Dendritic cell treated with granulocyte-macrophage colony-stimulating factor and Interleukin-4, amounts not matched to agents 40 ng/mL and 50 ng/mL, for 4 days (primary cell): ENCODE measurements at regions not wholly inside any gene's neighbourhood (a gene's known extent, or its start where the extent isn't known, plus 50 kb on each side); places are given as distances from the start of the nearest gene placed in this dataset.

ENCODE experiments used
- H3K27ac Mint-ChIP-seq: one replicate; pipeline ENCODE4 v1.8.0; 2022; ENCODE audit warnings: mild to moderate bottlenecking, mixed read lengths
- H3K27me3 Mint-ChIP-seq: one replicate; pipeline ENCODE4 v1.8.0; 2022; ENCODE audit warnings: mild to moderate bottlenecking, mixed read lengths
- H3K36me3 Mint-ChIP-seq: one replicate; pipeline ENCODE4 v1.8.0; 2022; ENCODE audit warnings: low read depth, mixed read lengths
- H3K4me1 Mint-ChIP-seq: one replicate; pipeline ENCODE4 v1.8.0; 2022; ENCODE audit warnings: low read depth, mixed read lengths
- H3K4me3 Mint-ChIP-seq: one replicate; pipeline ENCODE4 v1.8.0; 2022; ENCODE audit warnings: mild to moderate bottlenecking, moderate library complexity, mixed read lengths
- H3K9me3 Mint-ChIP-seq: one replicate; pipeline ENCODE4 v1.8.0; 2022; ENCODE audit warnings: mixed read lengths
- intact Hi-C: fragments of 100-400 bp; cut with micrococcal nuclease; formaldehyde crosslinking; loops from one replicate; pipeline ENCODE4 v1.15.0; 2022

- no peak overlapping the region for H3K4me3 Mint-ChIP-seq
- no peaks in the 10 kb centered on the region for H3K4me1 Mint-ChIP-seq
- H3K27me3 Mint-ChIP-seq: no peaks in the 10 kb centered on the region
- no peak overlapping the region for H3K27ac Mint-ChIP-seq
- intact Hi-C loops: loop anchor here (1.0 kb wide), 1 partner anchor 9 kb away; no protein-coding TSS in a partner anchor
- no peaks in the 10 kb centered on the region for H3K36me3 Mint-ChIP-seq
- peaks cover 21% of the 10 kb centered on the region for H3K9me3 Mint-ChIP-seq
Measured at GRCh38 chr9:75397836-75398235, 309.5 kb downstream of the OSTF1 start.

GRCh38 chr9:75408391-75408790, 320.1 kb downstream of the OSTF1 start:
- no peak overlapping the region for H3K4me3 Mint-ChIP-seq

GRCh38 chr9:75410405-75410804, 322.1 kb downstream of the OSTF1 start:
- H3K9me3 Mint-ChIP-seq: no peaks in the 10 kb centered on the region
- intact Hi-C loops: no loop called here
- no peak overlapping the region for H3K27ac Mint-ChIP-seq
- H3K27me3 Mint-ChIP-seq: no peaks in the 10 kb centered on the region
- peaks cover 5% of the 10 kb centered on the region for H3K4me1 Mint-ChIP-seq
- no peak overlapping the region for H3K4me3 Mint-ChIP-seq
- no peaks in the 10 kb centered on the region for H3K36me3 Mint-ChIP-seq

More at GRCh38 chr9:75408391-75408790, 320.1 kb downstream of the OSTF1 start:
- Mint-ChIP-seq H3K36me3 (no peaks in the 10 kb centered on the region), H3K27ac (no peak overlapping the region), H3K27me3 (no peaks in the 10 kb centered on the region), H3K9me3 (peaks cover 16% of the 10 kb centered on the region), H3K4me1 (no peaks in the 10 kb centered on the region)
- intact Hi-C loops: no loop called here

GRCh38 chr9:75414371-75415160, 326.3 kb downstream of the OSTF1 start:
- intact Hi-C loops: no loop called here
- Mint-ChIP-seq H3K4me3 (no peak overlapping the region), H3K4me1 (peaks cover 5% of the 10 kb centered on the region), H3K9me3 (no peaks in the 10 kb centered on the region), H3K27ac (no peak overlapping the region), H3K36me3 (no peaks in the 10 kb centered on the region), H3K27me3 (no peaks in the 10 kb centered on the region)

GRCh38 chr9:75417471-75417870, 329.2 kb downstream of the OSTF1 start:
- H3K9me3 Mint-ChIP-seq: no peaks in the 10 kb centered on the region
- peaks cover 5% of the 10 kb centered on the region for H3K4me1 Mint-ChIP-seq
- H3K27ac Mint-ChIP-seq: no peak overlapping the region
- H3K4me3 Mint-ChIP-seq: no peak overlapping the region
- H3K27me3 Mint-ChIP-seq: no peaks in the 10 kb centered on the region
- intact Hi-C loops: no loop called here
- no peaks in the 10 kb centered on the region for H3K36me3 Mint-ChIP-seq

- intact Hi-C loops: no loop called here
- H3K27me3 Mint-ChIP-seq: no peaks in the 10 kb centered on the region
- no peak overlapping the region for H3K27ac Mint-ChIP-seq
- H3K4me1 Mint-ChIP-seq: peaks cover 5% of the 10 kb centered on the region
- no peak overlapping the region for H3K4me3 Mint-ChIP-seq
- no peaks in the 10 kb centered on the region for H3K36me3 Mint-ChIP-seq
- H3K9me3 Mint-ChIP-seq: no peaks in the 10 kb centered on the region
Measured at GRCh38 chr9:75418518-75418917, 330.2 kb downstream of the OSTF1 start.

GRCh38 chr9:75422944-75423522, 334.7 kb downstream of the OSTF1 start:
- H3K27me3 Mint-ChIP-seq: no peaks in the 10 kb centered on the region
- no peaks in the 10 kb centered on the region for H3K4me1 Mint-ChIP-seq
- no peaks in the 10 kb centered on the region for H3K36me3 Mint-ChIP-seq
- intact Hi-C loops: no loop called here
- H3K9me3 Mint-ChIP-seq: no peaks in the 10 kb centered on the region
- no peak overlapping the region for H3K4me3 Mint-ChIP-seq
- no peak overlapping the region for H3K27ac Mint-ChIP-seq

- no peak overlapping the region for H3K4me3 Mint-ChIP-seq
- intact Hi-C loops: no loop called here
- H3K4me1 Mint-ChIP-seq: no peaks in the 10 kb centered on the region
- peaks cover 3% of the 10 kb centered on the region for H3K27me3 Mint-ChIP-seq
- H3K9me3 Mint-ChIP-seq: no peaks in the 10 kb centered on the region
- no peak overlapping the region for H3K27ac Mint-ChIP-seq
- H3K36me3 Mint-ChIP-seq: no peaks in the 10 kb centered on the region
Measured at GRCh38 chr9:75429531-75430475, 341.5 kb downstream of the OSTF1 start.

GRCh38 chr9:75431375-75431774, 343.1 kb downstream of the OSTF1 start:
- Mint-ChIP-seq H3K27me3 (peaks cover 3% of the 10 kb centered on the region), H3K9me3 (no peaks in the 10 kb centered on the region), H3K27ac (no peak overlapping the region), H3K4me1 (no peaks in the 10 kb centered on the region), H3K4me3 (no peak overlapping the region), H3K36me3 (no peaks in the 10 kb centered on the region)
- intact Hi-C loops: no loop called here

GRCh38 chr9:75432386-75432785, 344.1 kb downstream of the OSTF1 start:
- Mint-ChIP-seq H3K4me3 (no peak overlapping the region), H3K27me3 (peaks cover 3% of the 10 kb centered on the region), H3K27ac (no peak overlapping the region), H3K9me3 (no peaks in the 10 kb centered on the region), H3K4me1 (no peaks in the 10 kb centered on the region), H3K36me3 (no peaks in the 10 kb centered on the region)
- intact Hi-C loops: no loop called here

GRCh38 chr9:75432888-75433287, 344.6 kb downstream of the OSTF1 start:
- no peaks in the 10 kb centered on the region for H3K4me1 Mint-ChIP-seq
- no peaks in the 10 kb centered on the region for H3K9me3 Mint-ChIP-seq
- no peak overlapping the region for H3K27ac Mint-ChIP-seq
- H3K4me3 Mint-ChIP-seq: no peak overlapping the region
- intact Hi-C loops: no loop called here
- H3K27me3 Mint-ChIP-seq: peaks cover 3% of the 10 kb centered on the region
- H3K36me3 Mint-ChIP-seq: no peaks in the 10 kb centered on the region

- Mint-ChIP-seq H3K27ac (no peak overlapping the region), H3K36me3 (no peaks in the 10 kb centered on the region), H3K9me3 (peaks cover 8% of the 10 kb centered on the region)
Measured at GRCh38 chr9:75438716-75439115, 350.4 kb downstream of the OSTF1 start.

GRCh38 chr9:75440914-75441313, 352.6 kb downstream of the OSTF1 start:
- H3K9me3 Mint-ChIP-seq: peaks cover 25% of the 10 kb centered on the region
- intact Hi-C loops: no loop called here
- no peak overlapping the region for H3K27ac Mint-ChIP-seq
- H3K4me3 Mint-ChIP-seq: no peak overlapping the region
- no peaks in the 10 kb centered on the region for H3K4me1 Mint-ChIP-seq
- H3K27me3 Mint-ChIP-seq: no peaks in the 10 kb centered on the region
- H3K36me3 Mint-ChIP-seq: no peaks in the 10 kb centered on the region

More at GRCh38 chr9:75438716-75439115, 350.4 kb downstream of the OSTF1 start:
- Mint-ChIP-seq H3K4me1 (no peaks in the 10 kb centered on the region), H3K4me3 (no peak overlapping the region), H3K27me3 (peaks cover 3% of the 10 kb centered on the region)
- intact Hi-C loops: no loop called here

- Mint-ChIP-seq H3K4me1 (peaks cover 6% of the 10 kb centered on the region), H3K36me3 (no peaks in the 10 kb centered on the region), H3K9me3 (peaks cover 25% of the 10 kb centered on the region), H3K27ac (no peak overlapping the region), H3K27me3 (no peaks in the 10 kb centered on the region), H3K4me3 (no peak overlapping the region)
- intact Hi-C loops: no loop called here
Measured at GRCh38 chr9:75445144-75445543, 356.8 kb downstream of the OSTF1 start.
